Neural crest cell (in vitro differentiated cells): ENCODE measurements at regions not wholly inside any gene's neighbourhood (a gene's known extent, or its start where the extent isn't known, plus 50 kb on each side); places are given as distances from the start of the nearest gene placed in this dataset.

Experiments
- DNase-seq: peaks from one replicate; pipeline ENCODE4 v3.0.0; 2021; ENCODE audit warnings: low read depth, mixed read lengths, low spot score
- H3K27ac Mint-ChIP-seq: one replicate; pipeline ENCODE4 v1.8.0; 2021; ENCODE audit warnings: mild to moderate bottlenecking, mixed read lengths; ENCODE audit not compliant: unreplicated experiment
- H3K27me3 Mint-ChIP-seq: 2 replicates; pipeline ENCODE4 v1.8.0; 2021; ENCODE audit warnings: low read depth, mild to moderate bottlenecking, mixed read lengths
- H3K36me3 Mint-ChIP-seq: 2 replicates; pipeline ENCODE4 v1.8.0; 2021; ENCODE audit warnings: low read depth, mild to moderate bottlenecking, mixed read lengths
- H3K4me1 Mint-ChIP-seq: 2 replicates; pipeline ENCODE4 v1.8.0; 2021; ENCODE audit warnings: mixed read lengths
- H3K4me3 Mint-ChIP-seq: one replicate; pipeline ENCODE4 v1.8.0; 2021; ENCODE audit warnings: mild to moderate bottlenecking, mixed read lengths
- H3K9me3 Mint-ChIP-seq: 2 replicates; pipeline ENCODE4 v1.8.0; 2021; ENCODE audit warnings: mixed read lengths
- TF ChIP-seq, protein P1 (sequence below): fragments of 200-600 bp; sonication (generic); conservative IDR thresholded peaks from 2 replicates; pipeline ENCODE4 v1.5.0; 2021; ENCODE audit warnings: antibody characterized with exemption, mild to moderate bottlenecking

DNA sequence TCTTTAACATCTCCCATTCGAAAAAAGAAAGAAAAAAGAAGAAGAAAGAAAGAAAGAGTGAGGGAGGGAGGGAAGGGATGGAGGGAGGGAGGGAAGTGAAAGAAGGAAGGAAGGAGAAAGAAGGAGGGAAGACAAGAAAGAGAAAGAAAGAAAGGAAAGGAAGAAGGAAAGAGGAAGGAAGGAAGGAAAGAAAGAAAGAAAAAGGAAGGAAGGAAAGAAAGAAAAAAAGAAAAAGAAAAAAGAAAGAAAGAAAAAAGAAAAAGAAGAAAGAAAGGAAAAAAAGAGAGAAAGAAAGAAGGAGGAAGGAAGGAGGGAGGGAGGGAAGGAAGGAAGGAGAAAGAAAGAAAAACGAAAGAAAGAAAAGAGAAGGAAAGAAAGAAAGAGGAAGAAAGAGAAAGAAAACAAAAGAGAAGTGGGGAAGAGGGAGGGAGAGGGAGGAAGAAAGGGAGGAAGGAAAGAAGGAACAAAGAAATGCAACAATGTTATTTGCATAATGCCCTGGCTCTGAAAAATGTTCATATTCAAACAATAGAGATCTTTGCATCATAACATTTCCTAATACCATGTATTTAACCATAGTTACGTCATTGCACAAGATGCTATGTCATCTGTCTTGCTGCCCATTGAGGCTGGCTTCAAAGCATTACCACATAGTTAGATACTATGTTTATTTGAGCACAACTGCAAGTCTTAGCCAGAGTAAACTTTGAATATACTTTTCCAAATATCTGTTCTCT lies 550.6 kb downstream of the DSC3 start:
- Mint-ChIP-seq H3K27ac (no peak overlapping the region), H3K27me3 (no peaks in the 10 kb centered on the region), H3K4me3 (no peak overlapping the region), H3K4me1 (peaks cover 7% of the 10 kb centered on the region), H3K36me3 (no peaks in the 10 kb centered on the region), H3K9me3 (peaks cover 4% of the 10 kb centered on the region)
- no peak for DNase-seq
- TF ChIP-seq, protein P1, sequence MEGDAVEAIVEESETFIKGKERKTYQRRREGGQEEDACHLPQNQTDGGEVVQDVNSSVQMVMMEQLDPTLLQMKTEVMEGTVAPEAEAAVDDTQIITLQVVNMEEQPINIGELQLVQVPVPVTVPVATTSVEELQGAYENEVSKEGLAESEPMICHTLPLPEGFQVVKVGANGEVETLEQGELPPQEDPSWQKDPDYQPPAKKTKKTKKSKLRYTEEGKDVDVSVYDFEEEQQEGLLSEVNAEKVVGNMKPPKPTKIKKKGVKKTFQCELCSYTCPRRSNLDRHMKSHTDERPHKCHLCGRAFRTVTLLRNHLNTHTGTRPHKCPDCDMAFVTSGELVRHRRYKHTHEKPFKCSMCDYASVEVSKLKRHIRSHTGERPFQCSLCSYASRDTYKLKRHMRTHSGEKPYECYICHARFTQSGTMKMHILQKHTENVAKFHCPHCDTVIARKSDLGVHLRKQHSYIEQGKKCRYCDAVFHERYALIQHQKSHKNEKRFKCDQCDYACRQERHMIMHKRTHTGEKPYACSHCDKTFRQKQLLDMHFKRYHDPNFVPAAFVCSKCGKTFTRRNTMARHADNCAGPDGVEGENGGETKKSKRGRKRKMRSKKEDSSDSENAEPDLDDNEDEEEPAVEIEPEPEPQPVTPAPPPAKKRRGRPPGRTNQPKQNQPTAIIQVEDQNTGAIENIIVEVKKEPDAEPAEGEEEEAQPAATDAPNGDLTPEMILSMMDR, result no peak

DNA sequence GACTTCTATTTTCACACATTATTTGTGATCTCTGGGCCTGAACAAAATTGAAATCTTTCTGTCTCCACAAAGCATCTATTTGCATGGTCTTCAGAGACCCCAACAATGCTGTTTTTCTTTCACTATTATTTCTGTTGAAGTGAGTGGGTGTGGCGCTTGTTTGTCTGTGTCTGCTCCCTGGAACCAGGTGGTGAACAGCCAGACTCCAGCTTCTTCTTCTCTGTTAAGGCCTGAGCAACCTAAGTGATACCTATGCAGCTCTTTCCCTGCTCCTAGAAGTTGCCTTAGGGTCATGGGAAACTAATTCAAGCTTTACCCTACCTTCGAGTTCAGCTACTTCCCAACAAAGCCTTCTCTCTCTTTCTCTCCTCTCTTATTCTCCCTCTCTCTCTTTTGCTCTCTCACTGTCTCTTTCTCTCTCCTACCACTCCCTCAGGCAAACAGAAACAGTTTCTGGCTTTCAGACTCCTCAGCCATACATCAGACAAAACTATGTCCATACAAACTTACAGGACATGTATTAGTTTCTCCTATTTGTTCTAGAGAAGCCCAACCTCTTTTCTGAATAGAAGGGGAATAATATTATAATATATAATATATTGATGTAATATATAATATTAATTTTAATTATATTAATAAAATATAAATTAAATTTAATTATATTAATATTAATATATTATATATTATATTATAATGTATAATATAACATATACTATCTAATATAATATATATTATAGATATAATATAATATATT lies 552.5 kb downstream of the DSC3 start:
- H3K27ac Mint-ChIP-seq, result no peak overlapping the region
- no peaks in the 10 kb centered on the region for H3K36me3 Mint-ChIP-seq
- H3K4me3 Mint-ChIP-seq, result no peak overlapping the region
- no peaks in the 10 kb centered on the region for H3K27me3 Mint-ChIP-seq
- no peak for DNase-seq
- peaks cover 4% of the 10 kb centered on the region for H3K9me3 Mint-ChIP-seq
- TF ChIP-seq, protein P1, result no peak
- H3K4me1 Mint-ChIP-seq, result peaks cover 7% of the 10 kb centered on the region

DNA sequence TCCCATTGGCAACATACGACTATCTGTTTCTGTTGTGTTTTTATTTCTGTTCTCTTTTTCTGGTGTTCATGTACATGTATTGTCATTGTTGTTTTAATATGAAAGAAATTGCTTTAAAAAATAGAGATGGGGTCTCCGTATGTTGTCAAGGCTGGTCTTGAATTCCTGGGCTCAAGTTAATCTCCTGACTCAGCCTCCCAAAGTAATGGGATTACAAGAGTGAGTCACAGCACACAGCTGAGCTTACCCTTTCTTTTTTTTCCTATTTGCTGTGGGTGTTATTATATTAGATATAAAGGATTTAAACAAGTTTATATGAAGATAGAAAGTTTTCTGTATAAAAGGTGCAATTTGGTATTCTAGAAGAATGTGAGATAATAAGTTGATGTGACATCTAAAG lies 554.6 kb downstream of the DSC3 start:
- Mint-ChIP-seq H3K36me3 (no peaks in the 10 kb centered on the region), H3K9me3 (peaks cover 4% of the 10 kb centered on the region), H3K27me3 (no peaks in the 10 kb centered on the region), H3K4me3 (no peak overlapping the region), H3K4me1 (peaks cover 7% of the 10 kb centered on the region), H3K27ac (no peak overlapping the region)
- TF ChIP-seq, protein P1, result no peak
- no peak for DNase-seq

DNA sequence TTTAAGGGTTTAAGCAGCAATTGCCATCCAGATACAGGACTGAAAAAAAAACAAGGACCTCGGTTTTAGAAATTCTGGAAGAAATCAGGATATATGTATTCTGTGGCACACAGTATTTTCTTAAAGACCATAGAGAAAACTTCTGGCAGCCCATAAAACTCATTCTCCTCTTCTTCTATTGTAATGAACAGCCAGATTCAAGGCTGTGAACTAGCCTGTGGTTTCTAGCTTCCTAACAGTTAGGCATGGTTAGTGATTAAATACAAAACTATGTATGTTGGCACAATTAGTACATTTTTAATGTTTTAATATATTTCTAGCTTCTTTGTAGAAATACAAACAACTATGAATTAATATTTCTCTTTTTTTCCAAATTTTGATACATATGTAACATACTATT lies 555.7 kb downstream of the DSC3 start:
- Mint-ChIP-seq H3K36me3 (no peaks in the 10 kb centered on the region), H3K4me1 (peaks cover 7% of the 10 kb centered on the region), H3K9me3 (no peaks in the 10 kb centered on the region), H3K27ac (no peak overlapping the region), H3K4me3 (no peak overlapping the region), H3K27me3 (no peaks in the 10 kb centered on the region)
- TF ChIP-seq, protein P1, result no peak
- DNase-seq, result no peak

DNA sequence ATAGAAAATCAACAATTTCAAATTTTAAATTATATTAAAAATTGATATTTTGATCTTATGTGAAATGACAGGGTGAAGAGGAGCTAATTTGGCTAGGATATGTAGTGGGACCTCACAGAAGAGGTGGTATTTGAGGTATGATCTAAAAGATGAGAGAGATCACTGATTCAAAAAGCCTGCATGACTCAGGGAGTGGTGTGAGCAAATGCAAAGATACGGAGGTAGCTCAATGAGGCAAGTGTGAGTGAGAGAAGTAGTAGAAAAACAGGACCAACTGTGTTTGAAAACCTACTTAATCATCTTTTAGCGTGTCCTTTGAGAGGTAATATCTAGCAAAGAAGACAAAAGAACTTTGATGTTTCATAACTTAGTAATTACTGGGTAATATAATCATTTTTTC lies 557.5 kb downstream of the DSC3 start:
- H3K9me3 Mint-ChIP-seq, result no peaks in the 10 kb centered on the region
- DNase-seq, result no peak

More for the DNA sequence above, 557.5 kb downstream of the DSC3 start:
- Mint-ChIP-seq H3K4me1 (peaks cover 4% of the 10 kb centered on the region), H3K4me3 (no peak overlapping the region), H3K27ac (no peak overlapping the region), H3K36me3 (no peaks in the 10 kb centered on the region), H3K27me3 (no peaks in the 10 kb centered on the region)
- TF ChIP-seq, protein P1, result no peak
